NB4 (cell line): ENCODE measurements at regions not wholly inside any gene's neighbourhood (a gene's known extent, or its start where the extent isn't known, plus 50 kb on each side); places are given as distances from the start of the nearest gene placed in this dataset.

ENCODE experiments used
- CTCF ChIP-seq: IDR thresholded peaks from one replicate; pipeline ENCODE4 v1.5.1; 2012; ENCODE audit warnings: low read depth, low read length
- MYC ChIP-seq: IDR thresholded peaks from 2 replicates; pipeline ENCODE4 v1.6.1; 2011; ENCODE audit warnings: low read depth, low read length
- POLR2A ChIP-seq: IDR thresholded peaks from 2 replicates; pipeline ENCODE4 v1.6.1; 2011; ENCODE audit warnings: mild to moderate bottlenecking; ENCODE audit not compliant: insufficient read length; ENCODE audit errors: extremely low read depth

- TF ChIP-seq CTCF, result no peak
- TF ChIP-seq MYC, result no peak
- TF ChIP-seq POLR2A, result no peak
Measured at GRCh38 chr11:91846002-91846401, 378.6 kb upstream of the FAT3 start.
